GM11168 (cell line): ENCODE measurements at regions not wholly inside any gene's neighbourhood (a gene's known extent, or its start where the extent isn't known, plus 50 kb on each side); places are given as distances from the start of the nearest gene placed in this dataset.

Experiments used
- in situ Hi-C: fragments of 300-500 bp; cut with MboI; formaldehyde crosslinking; loops from one replicate; pipeline ENCODE4 v1.12.0; 2022; ENCODE audit warnings: low sequenced_read_pairs; ENCODE audit not compliant: unreplicated experiment

GRCh38 chr7:18081617-18082016 lies 54.0 kb upstream of the PRPS1L1 start:
- in situ Hi-C loops, result no loop called here

- in situ Hi-C loops, result no loop called here
Observed at GRCh38 chr7:18082169-18082568, 54.5 kb upstream of the PRPS1L1 start.

- in situ Hi-C loops, result no loop called here
Observed at GRCh38 chr7:18086165-18087025, 58.7 kb upstream of the PRPS1L1 start.

- in situ Hi-C loops, result no loop called here
Observed at GRCh38 chr7:18087026-18087686, 59.5 kb upstream of the PRPS1L1 start.

- in situ Hi-C loops, result no loop called here
Observed at GRCh38 chr7:18087687-18088078, 60.0 kb upstream of the PRPS1L1 start.

GRCh38 chr7:18096087-18096486 lies 68.4 kb upstream of the PRPS1L1 start:
- in situ Hi-C loops, result no loop called here

GRCh38 chr7:18102576-18102975 lies 74.9 kb upstream of the PRPS1L1 start:
- in situ Hi-C loops, result no loop called here

GRCh38 chr7:18103436-18104218 lies 76.0 kb upstream of the PRPS1L1 start:
- in situ Hi-C loops, result no loop called here

- in situ Hi-C loops, result no loop called here
Observed at GRCh38 chr7:18109762-18110161, 82.1 kb upstream of the PRPS1L1 start.

- in situ Hi-C loops, result no loop called here
Observed at GRCh38 chr7:18116661-18117060, 89.0 kb upstream of the PRPS1L1 start.

- in situ Hi-C loops, result no loop called here
Observed at GRCh38 chr7:18117482-18117881, 89.8 kb upstream of the PRPS1L1 start.

- in situ Hi-C loops, result no loop called here
Observed at GRCh38 chr7:18119985-18120384, 92.3 kb upstream of the PRPS1L1 start.

- in situ Hi-C loops, result no loop called here
Observed at GRCh38 chr7:18123508-18124239, 96.0 kb upstream of the PRPS1L1 start.

- in situ Hi-C loops, result no loop called here
Observed at GRCh38 chr7:18125476-18125875, 97.8 kb upstream of the PRPS1L1 start.

- in situ Hi-C loops, result no loop called here
Observed at GRCh38 chr7:18126281-18126680, 98.6 kb upstream of the PRPS1L1 start.

- in situ Hi-C loops, result no loop called here
Observed at GRCh38 chr7:18128846-18129245, 101.2 kb upstream of the PRPS1L1 start.

- in situ Hi-C loops, result no loop called here
Observed at GRCh38 chr7:18132811-18133210, 105.2 kb upstream of the PRPS1L1 start.

- in situ Hi-C loops, result no loop called here
Observed at GRCh38 chr7:18133921-18134320, 106.3 kb upstream of the PRPS1L1 start.

GRCh38 chr7:18140943-18141342 lies 113.3 kb upstream of the PRPS1L1 start:
- in situ Hi-C loops, result no loop called here

GRCh38 chr7:18144166-18144565 lies 116.5 kb upstream of the PRPS1L1 start:
- in situ Hi-C loops, result no loop called here
